ENCODE measurements at regions not wholly inside any gene's neighbourhood (a gene's known extent, or its start where the extent isn't known, plus 50 kb on each side); places are given as distances from the start of the nearest gene placed in this dataset.
"Not testable (repeated sequence)": the region's sequence is repeated elsewhere in the genome, so short reads cannot be mapped to it uniquely, and the experiment has no call there.

DNA sequence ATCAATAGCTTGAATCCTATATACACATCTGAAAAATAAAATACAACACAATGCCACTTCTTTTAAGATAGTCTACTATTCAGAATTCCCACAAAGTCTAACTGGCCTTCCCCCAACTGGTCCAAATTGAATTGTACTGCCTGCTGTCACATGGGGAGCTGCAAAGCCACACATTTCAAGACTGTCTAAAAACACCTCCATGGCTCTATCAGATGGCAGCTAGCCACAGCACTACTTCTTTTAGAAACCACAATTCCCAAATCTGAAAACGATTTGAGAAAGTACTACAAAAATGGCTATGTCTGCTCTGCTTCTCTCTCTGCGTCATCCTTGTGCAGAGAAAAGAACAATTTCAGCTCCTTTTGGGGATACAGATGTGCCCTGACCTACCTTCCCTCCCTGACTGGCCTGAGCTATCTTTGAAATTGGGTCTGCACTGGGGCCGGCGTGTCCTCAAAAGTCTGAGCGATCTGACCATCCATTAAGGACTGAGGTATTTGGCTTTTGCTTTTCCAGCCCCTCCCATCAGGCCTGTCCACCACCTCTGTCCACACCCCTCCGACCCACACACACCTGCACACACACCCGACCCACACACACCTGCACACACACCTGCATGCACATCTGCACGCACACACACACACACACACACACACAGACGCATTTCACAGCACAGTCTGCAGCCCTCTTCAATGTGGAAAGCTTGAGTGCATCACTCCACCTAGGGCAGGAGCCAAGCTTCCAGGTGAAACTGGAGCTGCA is 68.6 kb upstream of the IPO5 start:
- no peaks in the 10 kb centered on the region for H3K36me3 ChIP-seq (replicated peaks; ENCODE audit: control insufficient read depth, insufficient read depth, low read length)
- no peak for DNase-seq
- H3K4me3 ChIP-seq (ENCODE audit: insufficient read depth, low read depth, low read length): no peak overlapping the region
- no peaks in the 10 kb centered on the region for H3K27me3 ChIP-seq (ENCODE audit: control insufficient read depth, insufficient read depth, low read length)

DNA sequence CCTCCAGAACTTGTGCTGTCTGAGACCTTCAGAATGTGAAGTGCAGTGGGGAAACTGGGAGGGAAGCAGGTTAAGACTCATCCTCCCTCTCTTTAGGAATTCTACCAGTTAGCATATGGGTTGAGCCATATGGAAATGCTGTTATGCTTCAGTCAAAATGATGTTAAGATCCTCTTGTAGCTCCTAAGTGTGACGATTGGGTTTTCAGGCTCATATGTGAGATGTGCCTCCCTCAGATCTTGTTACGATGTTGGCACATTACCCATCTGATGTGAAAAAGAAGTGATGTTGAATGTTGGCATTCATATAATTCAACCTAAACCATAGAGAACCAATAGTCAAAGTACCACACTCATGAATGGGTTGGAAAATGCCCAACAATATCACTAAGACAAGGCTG is 67.8 kb upstream of the IPO5 start:
- Histone ChIP-seq H3K27me3 (ENCODE audit: control insufficient read depth, insufficient read depth, low read length) (no peaks in the 10 kb centered on the region), H3K4me3 (ENCODE audit: insufficient read depth, low read depth, low read length) (no peak overlapping the region), H3K36me3 (replicated peaks; ENCODE audit: control insufficient read depth, insufficient read depth, low read length) (no peaks in the 10 kb centered on the region)
- no peak for DNase-seq

DNA sequence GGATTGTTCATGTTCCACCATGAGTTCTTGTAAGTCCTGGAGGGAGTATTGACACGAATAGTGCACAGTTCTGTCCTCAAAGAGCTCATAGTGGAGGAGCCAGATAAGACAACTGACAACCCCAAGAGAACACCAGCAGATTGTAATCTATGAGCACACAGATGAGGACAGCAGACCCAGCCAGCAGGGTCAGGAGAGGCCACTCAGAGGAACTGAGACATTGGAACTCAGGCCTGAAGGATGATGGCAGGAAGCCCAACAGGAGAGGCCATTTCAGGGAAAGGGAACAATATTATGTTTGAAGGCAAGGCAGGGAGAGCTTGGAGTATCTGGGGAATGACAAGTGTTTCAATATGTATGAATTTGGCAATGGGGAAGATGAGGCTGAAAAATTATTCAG is 63.7 kb upstream of the IPO5 start:
- H3K4me3 ChIP-seq (ENCODE audit: insufficient read depth, low read depth, low read length): no peak overlapping the region
- H3K27me3 ChIP-seq (ENCODE audit: control insufficient read depth, insufficient read depth, low read length): no peaks in the 10 kb centered on the region
- no peaks in the 10 kb centered on the region for H3K36me3 ChIP-seq (replicated peaks; ENCODE audit: control insufficient read depth, insufficient read depth, low read length)
- no peak for DNase-seq

DNA sequence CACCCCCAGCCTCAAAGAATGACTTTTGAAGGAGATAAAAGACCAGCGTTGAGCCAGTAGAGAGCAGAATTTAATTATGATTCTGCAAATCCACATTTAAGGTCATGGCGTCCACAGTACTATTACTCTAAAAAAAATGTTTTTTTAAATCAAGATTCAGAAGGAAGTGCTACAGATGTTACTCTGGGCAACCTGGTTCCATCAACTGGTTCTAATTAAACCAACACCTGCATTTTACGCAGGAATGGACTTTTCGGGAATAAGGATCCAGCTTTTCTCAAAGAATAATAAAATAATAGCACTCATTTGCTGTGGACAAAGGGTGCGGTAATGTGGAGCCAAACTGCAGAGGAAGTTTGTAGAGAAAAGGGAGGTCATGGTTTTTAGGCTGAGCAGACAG is 62.9 kb upstream of the IPO5 start:
- Histone ChIP-seq H3K36me3 (replicated peaks; ENCODE audit: control insufficient read depth, insufficient read depth, low read length) (no peaks in the 10 kb centered on the region), H3K27me3 (ENCODE audit: control insufficient read depth, insufficient read depth, low read length) (no peaks in the 10 kb centered on the region), H3K4me3 (ENCODE audit: insufficient read depth, low read depth, low read length) (no peak overlapping the region)
- DNase-seq: no peak

DNA sequence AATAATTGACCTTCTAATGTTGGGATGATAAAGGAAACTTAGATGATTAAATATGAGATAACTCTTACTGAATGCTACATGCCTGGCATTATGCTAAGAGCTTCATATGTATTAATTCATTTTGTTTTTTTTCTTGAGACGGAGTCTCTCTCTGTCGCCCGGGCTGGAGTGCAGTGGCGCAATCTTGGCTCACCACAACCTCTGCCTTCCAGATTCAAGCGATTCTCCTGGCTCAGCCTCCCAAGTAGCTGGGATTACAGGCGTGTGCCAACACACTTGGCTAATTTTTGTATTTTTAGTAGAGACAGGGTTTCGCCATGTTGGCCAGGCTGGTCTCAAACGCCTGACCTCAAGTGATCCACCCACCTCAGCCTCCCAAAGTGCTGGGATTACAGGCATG is 61.5 kb upstream of the IPO5 start:
- DNase-seq; H3K36me3 ChIP-seq (replicated peaks; ENCODE audit: control insufficient read depth, insufficient read depth, low read length); H3K4me3 ChIP-seq (ENCODE audit: insufficient read depth, low read depth, low read length); H3K27me3 ChIP-seq (ENCODE audit: control insufficient read depth, insufficient read depth, low read length): not testable (repeated sequence)

DNA sequence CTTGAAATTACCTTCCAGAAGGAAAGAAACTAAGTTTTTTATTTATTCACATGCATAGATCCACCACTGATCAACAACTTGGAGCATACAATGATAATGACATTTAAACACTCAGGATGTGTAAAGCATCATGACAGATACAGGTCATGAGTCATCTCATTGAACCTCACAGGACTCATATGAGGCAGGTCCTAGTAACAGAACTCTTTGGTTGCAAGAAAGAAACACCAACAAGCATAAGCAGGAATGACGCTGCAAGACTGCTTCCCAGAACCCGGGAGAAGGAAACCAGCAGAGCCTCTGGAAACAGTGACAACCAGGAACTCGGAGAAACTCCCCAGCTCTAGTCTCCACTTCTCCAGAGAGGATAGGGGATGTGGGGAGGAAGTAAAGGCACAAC is 60.8 kb upstream of the IPO5 start:
- H3K27me3 ChIP-seq (ENCODE audit: control insufficient read depth, insufficient read depth, low read length): no peaks in the 10 kb centered on the region
- no peak for DNase-seq
- no peak overlapping the region for H3K4me3 ChIP-seq (ENCODE audit: insufficient read depth, low read depth, low read length)
- no peaks in the 10 kb centered on the region for H3K36me3 ChIP-seq (replicated peaks; ENCODE audit: control insufficient read depth, insufficient read depth, low read length)

DNA sequence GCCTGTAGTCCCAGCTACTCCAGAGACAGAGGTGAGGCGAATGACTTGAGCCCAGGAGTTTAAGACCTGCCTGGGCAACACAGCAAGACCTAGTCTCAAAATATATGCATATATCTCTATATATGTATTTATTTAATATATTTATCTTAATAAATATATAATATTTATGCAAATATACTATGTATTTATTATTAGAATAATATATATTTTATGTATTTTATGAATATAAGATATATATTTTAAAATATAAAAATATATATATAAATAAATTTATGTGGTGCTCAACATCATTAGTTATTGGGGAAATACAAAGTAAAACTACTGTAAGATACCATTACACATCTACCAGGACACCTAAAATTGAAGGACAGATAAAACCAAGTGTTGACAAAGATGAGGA is 58.1 kb upstream of the IPO5 start:
- no peak for DNase-seq
- no peak overlapping the region for H3K4me3 ChIP-seq (ENCODE audit: insufficient read depth, low read depth, low read length)
- no peaks in the 10 kb centered on the region for H3K27me3 ChIP-seq (ENCODE audit: control insufficient read depth, insufficient read depth, low read length)
- no peaks in the 10 kb centered on the region for H3K36me3 ChIP-seq (replicated peaks; ENCODE audit: control insufficient read depth, insufficient read depth, low read length)

DNA sequence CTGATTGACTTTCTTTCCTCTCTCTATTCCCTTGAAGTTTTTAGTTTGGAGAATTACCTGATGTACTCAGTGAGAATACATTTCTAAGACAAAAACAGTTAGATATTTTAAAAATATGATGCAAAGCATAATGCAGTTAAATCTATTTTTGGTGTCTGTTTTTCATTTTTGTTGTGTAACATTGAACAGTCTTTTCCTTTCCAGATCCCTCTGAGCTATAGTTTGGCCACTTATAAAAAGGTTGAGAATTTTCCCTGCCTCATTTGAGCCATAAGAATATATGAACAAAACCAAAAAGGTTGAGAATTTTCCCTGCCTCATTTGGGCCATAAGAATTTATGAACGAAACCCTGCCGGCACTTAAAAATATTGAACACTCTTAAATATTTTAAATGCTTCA is 57.0 kb upstream of the IPO5 start:
- Histone ChIP-seq H3K4me3 (ENCODE audit: insufficient read depth, low read depth, low read length) (no peak overlapping the region), H3K36me3 (replicated peaks; ENCODE audit: control insufficient read depth, insufficient read depth, low read length) (no peaks in the 10 kb centered on the region), H3K27me3 (ENCODE audit: control insufficient read depth, insufficient read depth, low read length) (no peaks in the 10 kb centered on the region)
- no peak for DNase-seq

DNA sequence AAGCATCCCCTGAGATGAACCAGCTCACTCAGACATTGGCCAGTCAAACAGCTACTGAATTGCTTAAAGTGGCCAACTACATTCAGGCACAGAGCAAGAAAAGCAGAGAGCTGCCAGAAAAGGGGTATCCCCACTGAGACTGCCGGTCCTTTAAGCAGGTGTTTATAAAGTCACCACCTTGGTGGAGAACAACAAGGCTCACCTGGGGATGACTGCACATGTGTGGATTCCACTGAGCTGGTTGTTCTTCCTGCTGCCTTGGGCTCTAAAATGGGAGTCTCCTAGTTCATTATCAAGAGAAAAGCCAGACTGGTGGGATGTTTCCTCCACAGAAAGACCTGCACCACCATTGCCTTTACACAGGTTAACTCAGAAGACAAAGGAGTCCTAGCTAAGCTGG is 51.8 kb upstream of the IPO5 start:
- Histone ChIP-seq H3K27me3 (ENCODE audit: control insufficient read depth, insufficient read depth, low read length) (no peaks in the 10 kb centered on the region), H3K36me3 (replicated peaks; ENCODE audit: control insufficient read depth, insufficient read depth, low read length) (no peaks in the 10 kb centered on the region), H3K4me3 (ENCODE audit: insufficient read depth, low read depth, low read length) (no peak overlapping the region)
- no peak for DNase-seq

Data from H7 (cell line).